OCI-LY1 (cell line): ENCODE measurements at regions not wholly inside any gene's neighbourhood (a gene's known extent, or its start where the extent isn't known, plus 50 kb on each side); places are given as distances from the start of the nearest gene placed in this dataset.

Experiments used
- H2AFZ ChIP-seq: fragments of 200-600 bp; sonication (generic), shearing (Covaris generic); 2 replicates; pipeline ENCODE4 v1.6.0; 2014; ENCODE audit warnings: antibody characterized with exemption, mild to moderate bottlenecking, low read length
- H3F3A ChIP-seq: fragments of 200-600 bp; sonication (generic), shearing (Covaris generic); 2 replicates; pipeline ENCODE4 v1.6.0; 2014; ENCODE audit warnings: mild to moderate bottlenecking, antibody characterized with exemption, low read length, moderate library complexity; ENCODE audit not compliant: insufficient read depth
- H3K27ac ChIP-seq: fragments of 200-600 bp; sonication (generic); 2 replicates; pipeline ENCODE4 v1.5.1; 2014; ENCODE audit warnings: low read length, mixed run types, mild to moderate bottlenecking, low read depth; ENCODE audit not compliant: poor library complexity, severe bottlenecking
- H3K27me3 ChIP-seq: fragments of 200-600 bp; sonication (generic); 2 replicates; pipeline ENCODE4 v1.6.0; 2014; ENCODE audit warnings: antibody characterized with exemption, mild to moderate bottlenecking, low read length, moderate library complexity; ENCODE audit not compliant: insufficient read depth
- H3K36me3 ChIP-seq: fragments of 200-600 bp; sonication (generic); 2 replicates; pipeline ENCODE4 v1.6.1; 2014; ENCODE audit warnings: mild to moderate bottlenecking, antibody characterized with exemption, low read length, moderate library complexity, mixed read lengths; ENCODE audit not compliant: insufficient read depth
- H3K4me1 ChIP-seq: fragments of 200-600 bp; sonication (generic); 2 replicates; pipeline ENCODE4 v1.5.1; 2014; ENCODE audit warnings: mild to moderate bottlenecking, low read length, moderate library complexity; ENCODE audit not compliant: insufficient read depth, severe bottlenecking
- H3K4me2 ChIP-seq: fragments of 200-600 bp; sonication (generic), shearing (Covaris generic); 2 replicates; pipeline ENCODE4 v1.6.1; 2014; ENCODE audit warnings: low read length
- H3K4me3 ChIP-seq: fragments of 200-600 bp; sonication (generic); 2 replicates; pipeline ENCODE4 v1.5.1; 2014; ENCODE audit warnings: low read length, low read depth, mild to moderate bottlenecking, mixed read lengths; ENCODE audit not compliant: poor library complexity, severe bottlenecking
- H3K79me2 ChIP-seq: fragments of 200-600 bp; shearing (Covaris generic); 2 replicates; pipeline ENCODE4 v1.6.1; 2016; ENCODE audit warnings: mixed run types, low read length, mixed read lengths; ENCODE audit not compliant: insufficient read depth
- H3K9ac ChIP-seq: fragments of 200-600 bp; sonication (generic), shearing (Covaris generic); 2 replicates; pipeline ENCODE4 v1.6.1; 2014; ENCODE audit warnings: mild to moderate bottlenecking, low read length, mixed read lengths
- H3K9me2 ChIP-seq: fragments of 200-600 bp; sonication (generic), shearing (Covaris generic); 2 replicates; pipeline ENCODE4 v1.6.1; 2014; ENCODE audit warnings: low read depth, mild to moderate bottlenecking, low read length, mixed read lengths
- H3K9me3 ChIP-seq: fragments of 200-600 bp; shearing (Covaris generic); 2 replicates; pipeline ENCODE4 v1.6.1; 2014; ENCODE audit warnings: low read length, mixed read lengths
- H4K20me1 ChIP-seq: fragments of 200-600 bp; sonication (generic), shearing (Covaris generic); 2 replicates; pipeline ENCODE4 v1.6.0; 2016; ENCODE audit warnings: mild to moderate bottlenecking, low read length; ENCODE audit not compliant: insufficient read depth
- CTCF ChIP-seq: fragments of 200-600 bp; sonication (generic), shearing (Covaris generic); IDR thresholded peaks from 2 replicates; pipeline ENCODE4 v1.5.1; 2017; ENCODE audit warnings: mild to moderate bottlenecking, antibody characterized with exemption, low read length, moderate library complexity, mixed read lengths
- EZH2 ChIP-seq: fragments of 200-600 bp; sonication (generic), shearing (Covaris generic); IDR thresholded peaks from 2 replicates; pipeline ENCODE4 v1.8.0; 2017; ENCODE audit warnings: borderline replicate concordance, mixed run types, mild to moderate bottlenecking, antibody characterized with exemption, low read length, moderate library complexity, mixed read lengths

- Histone ChIP-seq H3K9me2 (no peaks in the 10 kb centered on the region), H3K79me2 (no peaks in the 10 kb centered on the region), H2AFZ (no peak overlapping the region), H3K9ac (no peak overlapping the region), H3F3A (no peaks in the 10 kb centered on the region), H3K27ac (no peak overlapping the region), H3K4me3 (no peak overlapping the region), H4K20me1 (no peaks in the 10 kb centered on the region), H3K36me3 (no peaks in the 10 kb centered on the region), H3K4me1 (no peaks in the 10 kb centered on the region), H3K4me2 (no peak overlapping the region), H3K9me3 (no peaks in the 10 kb centered on the region), H3K27me3 (no peaks in the 10 kb centered on the region)
- no peak for TF ChIP-seq CTCF
- no peak for TF ChIP-seq EZH2
These were observed 245.7 kb upstream of the THRB start for GRCh38 chr3:24740326-24740725.

- Histone ChIP-seq H3K9me2 (no peaks in the 10 kb centered on the region), H3K27me3 (no peaks in the 10 kb centered on the region), H3K4me1 (no peaks in the 10 kb centered on the region), H3K79me2 (no peaks in the 10 kb centered on the region), H3K36me3 (no peaks in the 10 kb centered on the region), H3K9ac (no peak overlapping the region), H3F3A (no peaks in the 10 kb centered on the region), H2AFZ (no peak overlapping the region), H3K4me3 (no peak overlapping the region), H3K4me2 (no peak overlapping the region), H3K9me3 (no peaks in the 10 kb centered on the region), H3K27ac (no peak overlapping the region), H4K20me1 (no peaks in the 10 kb centered on the region)
- TF ChIP-seq EZH2 = no peak
- TF ChIP-seq CTCF = no peak
These were observed 246.9 kb upstream of the THRB start for GRCh38 chr3:24741506-24741905.

- TF ChIP-seq CTCF (no peak), EZH2 (no peak)
- Histone ChIP-seq H3K36me3 (no peaks in the 10 kb centered on the region), H4K20me1 (no peaks in the 10 kb centered on the region), H3K27me3 (no peaks in the 10 kb centered on the region), H3K27ac (no peak overlapping the region), H3K4me1 (no peaks in the 10 kb centered on the region), H3K9ac (no peak overlapping the region), H3K4me2 (no peak overlapping the region), H3F3A (no peaks in the 10 kb centered on the region), H3K4me3 (no peak overlapping the region), H3K9me3 (no peaks in the 10 kb centered on the region), H2AFZ (no peak overlapping the region), H3K9me2 (no peaks in the 10 kb centered on the region), H3K79me2 (no peaks in the 10 kb centered on the region)
These were observed 253.9 kb upstream of the THRB start for GRCh38 chr3:24748520-24748919.
